ENCODE measurements at regions not wholly inside any gene's neighbourhood (a gene's known extent, or its start where the extent isn't known, plus 50 kb on each side); places are given as distances from the start of the nearest gene placed in this dataset.

DNA sequence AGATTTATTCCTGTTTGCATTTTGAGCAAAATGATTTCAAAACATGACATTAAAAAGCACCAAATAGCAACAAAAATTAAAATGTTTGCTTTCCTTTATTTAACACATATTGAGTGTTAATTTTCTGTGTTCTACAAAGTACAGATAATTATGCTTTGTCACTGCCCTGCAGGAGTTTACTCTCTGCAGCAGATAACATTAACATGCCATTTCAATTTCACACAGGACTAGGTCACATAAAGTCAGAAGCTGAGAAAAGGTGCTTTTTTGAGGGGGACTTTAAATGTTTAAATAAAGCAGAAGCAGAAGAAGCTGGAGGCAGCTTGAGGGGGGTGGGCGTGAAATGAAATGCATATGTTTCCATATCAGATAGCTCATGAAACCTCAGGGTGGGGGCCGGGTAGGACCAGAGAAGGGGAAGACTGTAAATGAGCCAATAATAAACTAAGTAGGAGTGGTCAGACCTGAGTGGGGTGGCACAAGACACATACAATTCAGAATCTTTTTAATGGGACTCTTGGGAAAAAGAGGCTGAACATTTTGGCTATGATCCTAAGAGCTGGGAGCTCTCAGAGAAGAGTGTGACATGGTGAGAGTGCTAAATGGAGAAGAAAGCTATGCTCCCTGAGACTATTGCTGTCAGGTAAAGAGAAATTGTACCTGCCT is 387.5 kb downstream of the FAM170A start:
- DNase-seq, result peak; percentile 1

DNA sequence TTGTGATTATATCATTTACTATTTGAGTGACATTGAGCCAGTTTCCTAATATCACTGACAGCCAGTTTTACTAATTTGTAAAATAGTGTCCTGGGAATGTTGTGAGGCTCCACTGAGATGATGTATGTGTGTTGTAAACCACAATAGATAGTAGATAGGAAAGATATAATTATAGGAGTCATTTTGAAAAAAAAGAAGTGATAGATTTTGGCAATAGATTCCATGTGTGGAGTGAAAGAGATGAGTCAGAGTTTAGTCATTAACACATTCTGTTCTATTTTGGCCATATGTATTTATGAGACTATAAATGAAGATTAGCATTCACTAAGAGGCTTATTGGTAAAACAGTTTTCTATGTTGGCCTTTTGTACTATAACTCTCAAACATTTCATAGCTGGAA is 388.2 kb downstream of the FAM170A start:
- no peak for DNase-seq

GRCh38 chr5:120035181-120035580 is 405.8 kb downstream of the FAM170A start:
- DNase-seq, result no peak

DNA sequence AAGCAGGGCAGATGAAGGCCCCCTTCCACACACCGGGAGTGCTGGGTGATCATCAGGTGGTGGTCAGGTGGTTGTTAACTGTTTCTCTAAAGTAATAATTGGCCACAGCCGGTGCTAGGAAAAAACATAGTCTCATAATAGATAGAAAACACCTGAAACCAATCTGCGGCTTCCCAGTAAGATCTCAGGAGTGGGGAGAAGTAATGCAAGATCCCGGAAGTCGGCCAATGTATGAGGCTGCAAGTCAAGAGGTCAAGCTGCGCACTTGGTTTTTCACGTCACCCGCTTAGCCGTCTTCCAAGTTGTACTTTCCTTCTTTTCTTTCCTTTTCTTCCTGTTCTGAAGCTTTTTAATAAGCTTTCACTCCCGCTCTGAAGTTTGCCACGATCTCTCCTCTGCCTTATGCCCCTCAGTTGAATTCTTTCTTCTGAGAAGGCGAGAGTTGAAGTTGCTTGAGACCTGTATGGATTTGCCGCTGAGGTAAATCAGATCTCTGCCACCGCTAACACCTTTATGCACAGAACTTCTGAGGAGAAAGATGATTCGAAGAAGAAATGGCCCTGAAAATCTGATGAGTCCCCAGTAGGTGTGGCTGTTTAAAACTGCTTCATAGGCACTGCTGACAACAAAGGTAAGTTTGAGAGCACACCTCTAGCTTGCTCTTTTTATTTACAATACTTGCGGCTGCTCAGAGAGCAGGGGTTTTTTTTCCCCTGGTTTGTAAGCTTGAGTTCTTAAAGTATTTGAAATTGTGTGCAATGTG is 406.6 kb downstream of the FAM170A start:
- DNase-seq, result no peak

DNA sequence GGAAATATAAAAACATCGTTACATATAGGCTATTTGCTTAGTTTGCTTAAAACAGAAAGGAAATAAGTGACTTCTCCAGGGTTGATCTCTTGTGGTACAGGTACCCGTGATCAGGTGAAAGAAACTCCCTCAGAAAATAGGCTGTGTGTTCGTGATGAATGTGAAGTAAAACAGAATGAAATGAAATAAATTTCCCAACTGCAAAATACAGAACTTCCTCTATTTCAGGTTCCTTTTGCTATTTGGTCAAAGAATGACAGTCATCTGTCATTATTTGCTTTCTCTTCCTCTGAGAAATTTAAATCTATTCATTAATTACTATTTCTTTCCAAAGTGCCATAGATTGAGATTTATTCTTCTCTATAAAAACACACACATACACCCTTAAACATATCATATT is 408.1 kb downstream of the FAM170A start:
- DNase-seq, result no peak

GRCh38 chr5:120039111-120039510 is 409.8 kb downstream of the FAM170A start:
- DNase-seq, result no peak

DNA sequence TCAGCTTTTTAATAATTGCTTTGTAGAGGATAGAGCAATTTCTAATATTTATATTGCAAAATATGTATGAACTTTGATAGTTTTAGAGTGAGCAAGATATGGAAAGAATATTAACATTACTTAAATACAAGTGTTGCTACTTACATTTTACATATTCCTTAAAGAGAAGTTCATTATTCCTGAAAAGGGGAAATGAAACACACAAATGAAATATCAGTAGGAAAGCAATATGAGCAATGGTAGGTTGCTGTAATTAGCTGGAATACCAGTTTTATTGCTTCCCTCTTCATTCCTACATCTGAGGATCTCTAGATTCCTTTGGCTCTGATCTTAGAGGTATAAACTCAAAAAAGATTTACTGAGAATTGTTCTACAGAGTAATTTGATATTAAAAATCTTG is 414.1 kb downstream of the FAM170A start:
- DNase-seq, result no peak

GRCh38 chr5:120052916-120053828 is 410.9 kb upstream of the PRR16 start:
- DNase-seq, result no peak

DNA sequence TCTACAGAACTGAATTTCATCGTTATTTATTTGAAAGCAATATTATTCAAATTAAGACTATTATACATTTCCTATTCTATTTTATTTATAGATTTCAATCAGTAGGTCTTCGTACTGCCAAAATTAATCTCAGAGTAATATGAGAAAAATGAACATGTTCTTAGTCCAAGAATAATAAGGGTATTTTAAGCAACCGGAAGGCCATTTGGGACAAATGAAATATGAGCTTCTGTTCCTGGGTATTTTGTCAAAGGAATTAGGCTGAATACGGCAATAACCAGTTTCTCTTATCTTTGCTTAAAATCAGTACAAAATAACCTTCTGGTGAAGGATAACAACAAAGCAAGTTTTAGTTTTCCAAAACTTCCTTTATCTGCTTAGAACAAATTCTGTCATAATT is 410.3 kb upstream of the PRR16 start:
- DNase-seq, result no peak

DNA sequence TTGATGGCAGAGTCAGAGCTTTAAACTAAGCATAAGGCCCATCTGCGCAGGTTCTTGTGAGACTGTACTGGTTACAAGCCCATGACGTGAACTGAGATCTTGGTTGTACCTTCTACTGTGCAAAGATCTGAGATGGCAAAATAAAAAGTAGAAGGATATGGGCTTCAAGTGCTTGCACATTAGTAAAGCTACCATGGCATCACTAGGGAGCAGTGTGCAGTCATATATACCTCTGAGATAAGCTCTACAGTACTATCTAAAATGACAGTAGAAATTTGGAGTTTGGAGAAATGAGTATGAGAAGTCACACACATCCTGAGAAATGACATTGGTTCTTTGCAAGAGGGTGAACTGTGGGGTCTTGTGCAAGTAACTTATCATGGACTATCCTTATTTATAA is 408.2 kb upstream of the PRR16 start:
- peak; percentile 7 for DNase-seq

- no peak for DNase-seq
Measured at GRCh38 chr5:120062515-120062917, 401.6 kb upstream of the PRR16 start.

DNA sequence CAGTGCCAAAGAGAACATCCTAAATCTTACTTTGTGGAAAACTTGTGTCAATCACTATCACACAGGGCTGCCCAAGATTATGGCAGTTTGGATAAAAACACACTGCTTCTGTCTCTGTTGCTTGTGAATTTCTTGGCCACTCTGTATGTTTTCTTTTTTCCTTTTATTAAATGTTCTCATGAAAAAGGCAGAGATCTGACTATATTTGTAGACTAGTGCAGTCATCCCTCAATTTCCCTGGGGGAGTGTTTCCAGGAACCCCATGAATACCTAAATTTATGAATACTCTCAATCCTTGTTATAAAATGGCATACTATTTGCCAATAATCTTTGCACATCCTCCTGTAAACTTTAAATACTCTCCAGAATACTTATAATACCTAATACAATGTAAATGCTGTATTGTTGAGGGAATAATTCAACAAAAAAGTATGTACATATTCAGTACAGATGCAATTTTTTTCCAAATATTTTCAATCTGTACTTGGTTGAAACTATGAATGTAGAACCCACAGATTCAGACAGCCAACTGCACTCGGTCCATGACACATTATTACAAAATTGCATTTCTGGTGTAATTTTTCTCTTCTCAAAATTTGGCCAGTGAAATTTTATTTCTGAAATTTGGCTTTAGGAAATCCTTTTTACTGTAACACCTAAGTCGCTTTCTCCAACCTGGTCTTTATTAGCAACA is 391.9 kb upstream of the PRR16 start:
- no peak for DNase-seq

DNA sequence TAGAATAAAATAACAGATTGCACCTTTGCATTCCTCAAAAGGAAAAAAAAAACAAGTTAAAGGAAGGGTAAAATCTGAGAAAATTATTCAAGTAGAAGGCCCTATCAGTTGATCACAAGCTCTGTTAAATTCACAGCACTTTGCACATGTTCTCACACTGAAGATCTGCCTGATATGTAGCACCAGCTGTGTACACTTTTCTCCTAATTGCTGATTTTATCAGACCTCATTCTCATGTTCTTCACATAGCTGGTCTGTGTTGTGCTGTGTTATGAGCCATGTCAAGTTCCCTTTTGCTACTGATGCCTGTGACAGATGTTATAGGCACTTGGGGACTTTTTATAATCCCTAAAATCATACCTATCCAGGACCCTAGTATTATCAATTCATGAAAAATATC is 390.4 kb upstream of the PRR16 start:
- DNase-seq, result no peak

GRCh38 chr5:120080781-120081180 is 383.3 kb upstream of the PRR16 start:
- DNase-seq, result no peak

DNA sequence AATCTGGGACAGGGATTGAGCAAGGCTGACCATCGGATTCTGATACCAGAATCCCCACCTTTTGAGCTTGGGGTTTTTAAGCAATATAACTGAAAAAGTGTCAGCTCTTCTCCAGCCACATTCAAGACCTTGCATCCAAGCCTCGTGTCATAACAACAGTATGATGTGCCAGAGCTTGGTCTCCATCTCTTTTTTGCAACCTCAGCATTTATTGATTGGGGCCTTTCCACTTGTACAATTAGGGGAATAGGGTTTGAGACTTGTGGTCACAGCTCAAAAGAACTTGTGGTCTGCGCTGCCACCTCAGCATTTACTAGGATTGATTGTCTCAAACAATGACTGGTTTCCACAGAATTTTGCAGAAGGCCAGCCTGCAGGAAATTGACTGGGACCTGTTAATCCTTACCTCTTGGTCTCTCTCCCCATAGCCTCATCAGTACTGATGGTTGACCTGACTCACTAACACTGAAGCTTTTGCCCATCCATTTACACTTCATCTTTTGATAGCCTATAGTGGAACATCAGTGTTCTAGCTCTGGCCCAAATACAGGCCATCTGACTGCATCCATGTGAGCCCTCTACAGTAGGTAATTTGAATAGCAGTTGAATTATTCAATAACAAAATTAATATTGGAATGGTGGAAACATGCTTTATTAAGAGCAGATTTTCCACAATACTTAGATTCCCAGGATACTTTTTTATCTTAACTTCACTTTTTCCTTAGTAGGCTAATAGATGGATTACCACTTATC is 381.6 kb upstream of the PRR16 start:
- no peak for DNase-seq

DNA sequence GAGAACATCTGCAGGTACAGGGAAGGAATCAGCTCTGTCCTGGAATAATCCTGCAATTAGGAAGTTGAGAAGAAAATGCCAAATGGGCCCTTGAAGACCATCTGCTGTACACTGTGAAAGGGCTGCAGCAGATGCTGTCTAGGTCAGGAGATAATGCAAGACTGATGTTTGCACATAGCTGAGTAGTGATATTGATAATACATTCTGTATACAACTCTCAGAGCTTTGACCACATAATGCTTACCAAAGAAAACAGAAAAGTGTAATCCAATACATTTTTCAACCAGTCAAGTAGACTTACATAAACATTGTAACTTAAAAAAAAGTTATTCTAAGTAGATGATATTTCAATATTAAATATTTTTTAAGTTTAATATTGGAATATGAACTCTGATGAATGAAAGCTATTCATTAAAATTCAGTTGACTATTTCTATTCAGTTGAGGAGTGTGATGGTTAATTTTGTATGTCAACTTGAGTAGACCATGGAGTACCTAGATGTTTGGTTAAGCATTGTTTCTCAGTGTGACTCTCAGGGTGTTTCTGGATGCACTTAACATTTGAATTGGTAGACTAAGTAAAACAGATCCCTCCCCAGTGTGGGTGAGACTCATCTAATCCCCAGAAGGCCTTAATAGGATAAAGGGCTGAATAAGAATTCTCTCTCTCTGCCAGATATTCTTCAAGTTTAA is 380.1 kb upstream of the PRR16 start:
- no peak for DNase-seq

DNA sequence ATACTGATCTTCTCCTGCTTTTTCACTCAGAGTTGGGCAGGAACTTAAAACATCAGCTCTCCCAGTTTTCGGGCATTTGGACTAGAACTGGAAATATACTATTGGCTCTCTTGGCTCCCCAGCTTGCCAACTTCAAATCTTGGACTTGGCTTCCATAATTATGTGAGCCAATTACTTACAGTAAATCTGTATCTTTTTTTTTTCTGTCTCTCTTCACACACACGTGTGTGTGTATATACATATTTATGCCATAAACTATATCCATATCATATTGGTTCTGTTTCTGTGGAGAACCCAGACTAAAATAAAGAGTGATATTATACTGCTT is 379.6 kb upstream of the PRR16 start:
- DNase-seq, result no peak

GRCh38 chr5:120086081-120086480 is 378.0 kb upstream of the PRR16 start:
- no peak for DNase-seq

- DNase-seq, result no peak
Measured at GRCh38 chr5:120088412-120088811, 375.7 kb upstream of the PRR16 start.

DNA sequence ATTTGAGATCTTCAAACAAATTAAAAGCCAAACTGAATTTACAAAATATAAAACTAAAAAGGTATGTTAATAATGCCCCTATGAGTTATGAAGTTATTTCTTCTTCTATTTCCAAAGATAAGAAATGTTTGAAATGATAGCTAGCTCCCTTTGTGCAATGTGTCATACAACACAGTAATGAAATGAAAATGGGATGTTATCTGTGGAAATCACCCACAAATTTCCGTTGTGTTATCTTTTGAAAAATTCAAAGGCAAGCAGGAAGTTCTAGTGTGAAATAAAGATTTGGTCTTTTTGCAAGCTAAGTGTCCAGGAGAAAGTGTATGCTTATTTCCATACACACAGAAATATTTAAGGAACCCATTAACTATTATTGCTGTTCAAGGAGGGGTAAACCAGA is 375.3 kb upstream of the PRR16 start:
- peak; percentile 5 for DNase-seq

DNA sequence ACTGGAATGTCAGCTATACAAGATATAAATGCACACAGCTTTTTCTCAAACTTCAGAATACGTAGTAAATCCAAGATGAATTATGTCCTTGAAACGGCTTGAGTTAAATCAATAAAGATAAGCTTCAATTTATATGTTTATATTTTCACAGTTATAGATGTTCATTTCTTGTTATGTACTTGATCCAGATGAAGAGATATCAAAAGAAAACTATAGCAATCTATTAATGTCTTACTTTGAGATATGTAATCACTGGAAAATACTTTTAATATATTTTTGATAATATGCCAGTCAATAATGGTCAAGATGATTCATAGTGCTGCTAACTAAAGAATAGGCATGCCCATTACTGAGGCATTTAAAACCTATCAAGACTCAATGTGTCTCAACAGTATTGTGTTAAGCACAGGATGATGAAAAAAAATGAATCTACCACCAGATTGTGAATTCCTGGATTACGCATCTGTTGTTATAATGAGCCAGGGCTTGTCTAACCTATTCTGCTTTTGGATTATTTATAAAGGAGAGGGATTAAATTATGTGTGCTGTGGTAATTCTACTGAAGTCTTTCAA is 372.6 kb upstream of the PRR16 start:
- no peak for DNase-seq
